ENCODE measurements at regions not wholly inside any gene's neighbourhood (a gene's known extent, or its start where the extent isn't known, plus 50 kb on each side); places are given as distances from the start of the nearest gene placed in this dataset.

- TF ChIP-seq EZH2 (IDR thresholded peaks at IDR 0.05; ENCODE audit: insufficient read depth, poor library complexity, severe bottlenecking) (no peak), EZH2phosphoT487 (IDR thresholded peaks at IDR 0.05; ENCODE audit: insufficient read depth, low read depth) (no peak)
These were observed 457.9 kb downstream of the TSN start for GRCh38 chr2:122213312-122213711.
